ENCODE measurements at regions not wholly inside any gene's neighbourhood (a gene's known extent, or its start where the extent isn't known, plus 50 kb on each side); places are given as distances from the start of the nearest gene placed in this dataset.

DNA sequence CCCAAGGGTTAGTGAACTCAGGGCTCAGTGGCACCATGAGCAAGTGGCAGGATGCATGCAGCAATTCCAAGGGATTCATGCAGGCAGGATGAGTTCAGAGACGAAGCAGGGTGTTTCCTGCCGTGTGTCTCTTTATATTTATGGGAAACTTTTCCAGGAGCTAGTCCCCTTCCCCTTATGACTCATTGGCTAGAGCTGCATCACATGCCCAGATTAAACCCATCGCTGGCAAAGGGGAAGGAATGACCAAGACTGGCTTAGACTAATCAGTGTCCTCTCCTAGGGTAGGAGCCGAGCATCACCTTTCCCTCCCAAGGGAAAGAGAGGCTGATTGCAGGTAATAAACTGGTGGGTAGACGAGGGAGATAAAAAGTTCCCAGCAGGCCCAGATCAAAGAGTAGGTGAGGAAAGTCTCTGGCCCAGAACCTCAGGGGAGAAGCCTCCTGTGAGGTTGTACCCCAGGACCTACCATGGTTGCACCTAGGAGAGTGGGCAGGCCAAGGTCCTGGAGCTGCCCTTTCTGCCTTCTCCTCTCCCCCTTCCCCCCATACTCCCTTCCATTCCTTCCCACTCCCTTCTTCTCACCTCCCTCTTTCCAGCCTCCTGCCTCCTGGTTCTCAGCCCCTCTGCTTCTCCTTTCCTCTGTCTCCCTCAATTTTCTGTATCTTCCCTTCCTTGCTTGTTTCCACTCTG lies 67.8 kb upstream of the ITGA11 start:
- Mint-ChIP-seq H3K9me3 (no peaks in the 10 kb centered on the region), H3K27me3 (ENCODE audit: low read depth in 2 of 2) (peaks cover 6 to 10% of the 10 kb centered on the region in 2 donors), H3K27ac (no peak overlapping the region), H3K36me3 (no peaks in the 10 kb centered on the region), H3K4me1 (no peaks in the 10 kb centered on the region), H3K4me3 (no peak overlapping the region)
- H3K9me3 ChIP-seq (ENCODE audit: control insufficient read depth, insufficient read depth, low read length): no peaks in the 10 kb centered on the region
- no peaks in the 10 kb centered on the region for H3K27me3 ChIP-seq (ENCODE audit: control insufficient read depth, insufficient read depth, low read length)
- no peaks in the 10 kb centered on the region for H3K4me1 ChIP-seq (ENCODE audit: control insufficient read depth, insufficient read depth, low read length)
- no peak overlapping the region for H3K27ac ChIP-seq (ENCODE audit: low read length)
- DNase-seq: no peak
- no peaks in the 10 kb centered on the region for H3K36me3 ChIP-seq (ENCODE audit: control insufficient read depth, insufficient read depth, low read length)
- no peak overlapping the region for H3K4me3 ChIP-seq (ENCODE audit: low read length)
- TF ChIP-seq, protein P1, sequence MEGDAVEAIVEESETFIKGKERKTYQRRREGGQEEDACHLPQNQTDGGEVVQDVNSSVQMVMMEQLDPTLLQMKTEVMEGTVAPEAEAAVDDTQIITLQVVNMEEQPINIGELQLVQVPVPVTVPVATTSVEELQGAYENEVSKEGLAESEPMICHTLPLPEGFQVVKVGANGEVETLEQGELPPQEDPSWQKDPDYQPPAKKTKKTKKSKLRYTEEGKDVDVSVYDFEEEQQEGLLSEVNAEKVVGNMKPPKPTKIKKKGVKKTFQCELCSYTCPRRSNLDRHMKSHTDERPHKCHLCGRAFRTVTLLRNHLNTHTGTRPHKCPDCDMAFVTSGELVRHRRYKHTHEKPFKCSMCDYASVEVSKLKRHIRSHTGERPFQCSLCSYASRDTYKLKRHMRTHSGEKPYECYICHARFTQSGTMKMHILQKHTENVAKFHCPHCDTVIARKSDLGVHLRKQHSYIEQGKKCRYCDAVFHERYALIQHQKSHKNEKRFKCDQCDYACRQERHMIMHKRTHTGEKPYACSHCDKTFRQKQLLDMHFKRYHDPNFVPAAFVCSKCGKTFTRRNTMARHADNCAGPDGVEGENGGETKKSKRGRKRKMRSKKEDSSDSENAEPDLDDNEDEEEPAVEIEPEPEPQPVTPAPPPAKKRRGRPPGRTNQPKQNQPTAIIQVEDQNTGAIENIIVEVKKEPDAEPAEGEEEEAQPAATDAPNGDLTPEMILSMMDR (IDR thresholded peaks at IDR 0.05): no peak
- intact Hi-C loops (cut with micrococcal nuclease): no loop called here
- no peak for ATAC-seq
- 74% methylated on average over 4 of the region's 5 CpGs for WGBS (ENCODE audit: insufficient coverage)

DNA sequence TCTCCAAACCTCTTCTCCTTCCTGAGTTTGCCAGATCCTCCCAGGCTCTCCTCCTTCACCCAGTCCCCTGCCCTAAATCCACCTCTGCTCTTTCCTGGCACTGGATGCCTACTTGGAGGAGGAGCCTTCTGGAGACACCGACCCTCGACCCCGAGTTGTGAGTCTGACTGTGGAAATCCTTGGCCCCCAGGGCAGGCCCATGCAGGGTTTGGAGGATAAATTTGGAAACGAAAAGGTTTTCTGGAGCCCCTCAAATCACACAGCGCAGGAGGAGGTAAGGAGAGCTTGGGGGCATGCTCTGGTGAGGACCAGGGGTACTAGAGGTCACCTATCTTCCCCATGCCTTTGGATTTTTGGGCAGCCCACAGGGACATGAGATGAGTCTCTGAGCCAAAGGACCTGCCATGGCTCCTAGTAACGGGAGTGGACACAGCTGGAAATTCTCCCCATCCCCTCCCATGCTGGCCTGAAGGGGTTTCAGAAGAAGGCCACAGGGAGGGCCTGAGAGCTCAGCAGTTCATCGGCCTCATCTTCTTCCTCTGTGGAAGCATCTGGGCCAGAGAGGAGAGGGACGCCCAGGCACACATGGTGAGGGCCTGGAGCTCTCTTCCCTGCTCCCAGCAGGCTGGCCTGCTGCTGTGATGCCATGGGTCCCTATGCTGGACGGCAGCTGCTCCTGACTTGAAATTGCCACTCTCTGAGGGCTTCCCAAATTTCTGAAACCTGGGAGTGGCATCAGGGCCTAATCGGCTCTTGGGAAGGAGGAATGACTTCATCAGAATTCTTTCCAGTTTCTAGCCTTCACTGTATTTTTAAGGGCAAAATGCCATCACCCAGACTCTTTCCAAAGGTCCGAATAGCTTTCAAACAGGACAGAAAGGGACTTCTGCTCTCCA lies 68.6 kb upstream of the ITGA11 start:
- no peak overlapping the region for H3K27ac ChIP-seq (ENCODE audit: low read length)
- no peak for DNase-seq
- intact Hi-C loops (cut with micrococcal nuclease): no loop called here
- ATAC-seq: no peak
- Mint-ChIP-seq H3K36me3 (no peaks in the 10 kb centered on the region), H3K4me3 (no peak overlapping the region), H3K27me3 (ENCODE audit: low read depth in 2 of 2) (peaks cover 3 to 7% of the 10 kb centered on the region in 2 donors), H3K4me1 (no peaks in the 10 kb centered on the region), H3K9me3 (no peaks in the 10 kb centered on the region), H3K27ac (no peak overlapping the region)
- 83% methylated on average over 11 of the region's 11 CpGs for WGBS (ENCODE audit: insufficient coverage)
- H3K4me3 ChIP-seq (ENCODE audit: low read length): no peak overlapping the region
- no peaks in the 10 kb centered on the region for H3K9me3 ChIP-seq (ENCODE audit: control insufficient read depth, insufficient read depth, low read length)
- H3K36me3 ChIP-seq (ENCODE audit: control insufficient read depth, insufficient read depth, low read length): no peaks in the 10 kb centered on the region
- H3K27me3 ChIP-seq (ENCODE audit: control insufficient read depth, insufficient read depth, low read length): no peaks in the 10 kb centered on the region
- no peaks in the 10 kb centered on the region for H3K4me1 ChIP-seq (ENCODE audit: control insufficient read depth, insufficient read depth, low read length)
- TF ChIP-seq, protein P1 (IDR thresholded peaks at IDR 0.05): no peak

DNA sequence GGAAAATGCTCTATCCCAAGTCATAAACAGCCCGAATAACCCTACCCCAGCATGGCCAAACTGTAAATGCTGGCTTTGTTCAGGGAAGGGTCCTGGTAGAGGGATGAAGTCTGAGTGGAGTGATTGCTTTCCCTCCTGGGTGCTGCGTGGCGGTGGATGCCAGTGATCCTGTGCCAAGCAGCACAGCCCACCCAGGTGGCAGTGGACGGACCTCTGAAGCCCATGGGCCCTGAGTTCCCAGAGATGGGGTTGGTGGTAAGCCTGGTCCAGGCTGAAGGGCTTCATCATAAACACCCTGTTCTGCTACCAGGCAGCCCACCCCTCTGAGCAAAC lies 69.3 kb upstream of the ITGA11 start:
- DNase-seq: no peak
- no peak overlapping the region for H3K27ac Mint-ChIP-seq
- H3K36me3 Mint-ChIP-seq: no peaks in the 10 kb centered on the region
- no peaks in the 10 kb centered on the region for H3K9me3 Mint-ChIP-seq
- H3K27me3 Mint-ChIP-seq (ENCODE audit: low read depth in 2 of 2): peaks cover under 1 to 2% of the 10 kb centered on the region in 2 donors
- no peaks in the 10 kb centered on the region for H3K4me1 Mint-ChIP-seq
- Histone ChIP-seq H3K27ac (ENCODE audit: low read length) (no peak overlapping the region), H3K9me3 (ENCODE audit: control insufficient read depth, insufficient read depth, low read length) (no peaks in the 10 kb centered on the region), H3K4me3 (ENCODE audit: low read length) (no peak overlapping the region), H3K4me1 (ENCODE audit: control insufficient read depth, insufficient read depth, low read length) (no peaks in the 10 kb centered on the region), H3K27me3 (ENCODE audit: control insufficient read depth, insufficient read depth, low read length) (no peaks in the 10 kb centered on the region), H3K36me3 (ENCODE audit: control insufficient read depth, insufficient read depth, low read length) (no peaks in the 10 kb centered on the region)
- intact Hi-C loops (cut with micrococcal nuclease): no loop called here
- no peak overlapping the region for H3K4me3 Mint-ChIP-seq
- TF ChIP-seq, protein P1 (IDR thresholded peaks at IDR 0.05): no peak
- no peak for ATAC-seq
- 79% methylated on average over 4 of the region's 4 CpGs for WGBS (ENCODE audit: insufficient coverage)

Measured in natural killer cell (primary cell).